ENCODE measurements at regions not wholly inside any gene's neighbourhood (a gene's known extent, or its start where the extent isn't known, plus 50 kb on each side); places are given as distances from the start of the nearest gene placed in this dataset.
"Not testable (repeated sequence)": the region's sequence is repeated elsewhere in the genome, so short reads cannot be mapped to it uniquely, and the experiment has no call there.

- no peak for DNase-seq
Observed at GRCh38 chrX:40406330-40406859, 174.4 kb upstream of the ATP6AP2 start.

- no peak for DNase-seq
Observed at GRCh38 chrX:40405399-40405798, 175.4 kb upstream of the ATP6AP2 start.

- no peak for DNase-seq
Observed at GRCh38 chrX:40403757-40404156, 177.0 kb upstream of the ATP6AP2 start.

- DNase-seq = no peak
Observed at GRCh38 chrX:40402831-40403533, 177.8 kb upstream of the ATP6AP2 start.

- no peak for DNase-seq
Observed at GRCh38 chrX:40395102-40395501, 185.7 kb upstream of the ATP6AP2 start.

- no peak for DNase-seq
Observed at GRCh38 chrX:40394302-40394701, 186.5 kb upstream of the ATP6AP2 start.

- no peak for DNase-seq
Observed at GRCh38 chrX:40392599-40392998, 188.2 kb upstream of the ATP6AP2 start.

GRCh38 chrX:40391662-40392061 is 189.1 kb upstream of the ATP6AP2 start:
- no peak for DNase-seq

- no peak for DNase-seq
Observed at GRCh38 chrX:40389555-40389954, 191.2 kb upstream of the ATP6AP2 start.

- DNase-seq = no peak
Observed at GRCh38 chrX:40388441-40388840, 192.3 kb upstream of the ATP6AP2 start.

GRCh38 chrX:40387869-40388268 is 192.9 kb upstream of the ATP6AP2 start:
- DNase-seq = not testable (repeated sequence)

GRCh38 chrX:40387311-40387710 is 193.5 kb upstream of the ATP6AP2 start:
- not testable (repeated sequence) for DNase-seq

GRCh38 chrX:40385682-40386081 is 195.1 kb upstream of the ATP6AP2 start:
- DNase-seq = no peak

GRCh38 chrX:40385256-40385655 is 195.5 kb upstream of the ATP6AP2 start:
- DNase-seq = no peak

GRCh38 chrX:40383969-40384368 is 196.8 kb upstream of the ATP6AP2 start:
- DNase-seq = no peak

GRCh38 chrX:40383360-40383759 is 197.4 kb upstream of the ATP6AP2 start:
- no peak for DNase-seq

GRCh38 chrX:40380655-40381488 is 199.9 kb upstream of the ATP6AP2 start:
- no peak for DNase-seq

GRCh38 chrX:40377684-40378083 is 203.1 kb upstream of the ATP6AP2 start:
- no peak for DNase-seq

- DNase-seq = no peak
Observed at GRCh38 chrX:40374486-40374885, 206.3 kb upstream of the ATP6AP2 start.

- DNase-seq = no peak
Observed at GRCh38 chrX:40373641-40374040, 207.1 kb upstream of the ATP6AP2 start.

- DNase-seq = no peak
Observed at GRCh38 chrX:40373025-40373424, 207.7 kb upstream of the ATP6AP2 start.

- no peak for DNase-seq
Observed at GRCh38 chrX:40371376-40371775, 209.4 kb upstream of the ATP6AP2 start.

GRCh38 chrX:40368611-40369061 is 212.1 kb upstream of the ATP6AP2 start:
- no peak for DNase-seq

- DNase-seq = no peak
Observed at GRCh38 chrX:40366661-40367060, 214.1 kb upstream of the ATP6AP2 start.
